ENCODE measurements at regions not wholly inside any gene's neighbourhood (a gene's known extent, or its start where the extent isn't known, plus 50 kb on each side); places are given as distances from the start of the nearest gene placed in this dataset.

- no peak for DNase-seq
Observed at GRCh38 chr2:85939131-85939530, 50.3 kb upstream of the ST3GAL5 start.

Data from CD4-positive, alpha-beta T cell treated with Interleukin-15 for 1 hour (primary cell).